Natural killer cell (primary cell): ENCODE measurements at regions not wholly inside any gene's neighbourhood (a gene's known extent, or its start where the extent isn't known, plus 50 kb on each side); places are given as distances from the start of the nearest gene placed in this dataset.
"Not testable (repeated sequence)": the region's sequence is repeated elsewhere in the genome, so short reads cannot be mapped to it uniquely, and the experiment has no call there.

Experiments
- ATAC-seq, 3 donors: fragments of 150-1000 bp in 2 of 3; fragments of 200-7000 bp in 1 of 3; cut with Tn5 transposase; 1 replicate in 1 of 3; 2 replicates in 2 of 3; pipeline ENCODE4 v1.10.0; 2021; ENCODE audit warnings: mild to moderate bottlenecking in 2 of 3, moderate library complexity in 2 of 3
- DNase-seq, 2 donors: peaks; one replicate each; pipeline versions ENCODE4 v3.0.0 to v3.0.0-alpha.2; 2013 to 2021; ENCODE audit warnings: mixed read lengths in 1 of 2
- H3K27ac ChIP-seq: one replicate; pipeline ENCODE4 v1.5.1; 2013; ENCODE audit warnings: mild to moderate bottlenecking, low read length
- H3K27me3 ChIP-seq: one replicate; pipeline ENCODE4 v1.6.1; 2013; ENCODE audit warnings: low read length; ENCODE audit not compliant: control insufficient read depth, insufficient read depth
- H3K36me3 ChIP-seq: one replicate; pipeline ENCODE4 v1.6.1; 2013; ENCODE audit warnings: low read length; ENCODE audit not compliant: control insufficient read depth, insufficient read depth
- H3K4me1 ChIP-seq: one replicate; pipeline ENCODE4 v1.6.1; 2013; ENCODE audit warnings: low read length; ENCODE audit not compliant: control insufficient read depth, insufficient read depth
- H3K4me3 ChIP-seq: one replicate; pipeline ENCODE4 v1.5.1; 2013; ENCODE audit warnings: low read length
- H3K9me3 ChIP-seq: one replicate; pipeline ENCODE4 v1.6.1; 2013; ENCODE audit warnings: low read length; ENCODE audit not compliant: control insufficient read depth, insufficient read depth
- H3K27ac Mint-ChIP-seq, 2 donors: one replicate each; pipeline ENCODE4 v1.8.0; 2022; ENCODE audit warnings: mild to moderate bottlenecking in 2 of 2, mixed read lengths in 2 of 2, moderate library complexity in 1 of 2
- H3K27me3 Mint-ChIP-seq, 2 donors: one replicate each; pipeline ENCODE4 v1.8.0; 2022; ENCODE audit warnings: low read depth in 2 of 2, mixed read lengths in 2 of 2
- H3K36me3 Mint-ChIP-seq: one replicate; pipeline ENCODE4 v1.8.0; 2022; ENCODE audit warnings: mixed read lengths
- H3K4me1 Mint-ChIP-seq, 2 donors: one replicate each; pipeline ENCODE4 v1.8.0; 2022; ENCODE audit warnings: mixed read lengths in 2 of 2
- H3K4me3 Mint-ChIP-seq: one replicate; pipeline ENCODE4 v1.8.0; 2022; ENCODE audit warnings: mild to moderate bottlenecking, moderate library complexity, mixed read lengths
- H3K9me3 Mint-ChIP-seq, 2 donors: one replicate each; pipeline ENCODE4 v1.8.0; 2022; ENCODE audit warnings: mixed read lengths in 2 of 2
- CTCF ChIP-seq: fragments of 200-600 bp; IDR thresholded peaks from one replicate; pipeline ENCODE4 v1.8.0; 2022; ENCODE audit warnings: antibody characterized with exemption
- WGBS: methylation state at CpG from one replicate; pipeline ENCODE4 v1.1.7; 2013; ENCODE audit warnings: missing lambda C conversion rate; ENCODE audit not compliant: insufficient coverage; 5-methylcytosine and 5-hydroxymethylcytosine counted together
- intact Hi-C: fragments of 100-400 bp; cut with micrococcal nuclease; formaldehyde crosslinking; loops from one replicate; pipeline ENCODE4 v1.14.2; 2022

- DNase-seq (peak in 1 of 2 donors; percentile 33), ATAC-seq (no peak)
- H3K4me1 ChIP-seq: peaks cover 12% of the 10 kb centered on the region
- H3K27ac ChIP-seq: peak overlapping the region; percentile 41
- H3K36me3 Mint-ChIP-seq: no peaks in the 10 kb centered on the region
- no peak overlapping the region for H3K4me3 Mint-ChIP-seq
- 66% methylated on average over 14 of the region's 14 CpGs for WGBS
- H3K36me3 ChIP-seq: no peaks in the 10 kb centered on the region
- H3K4me1 Mint-ChIP-seq: peaks cover 0 to 10% of the 10 kb centered on the region in 2 donors
- H3K4me3 ChIP-seq: no peak overlapping the region
- peaks cover 10 to 17% of the 10 kb centered on the region in 2 donors for H3K27me3 Mint-ChIP-seq
- H3K9me3 ChIP-seq: peaks cover 9% of the 10 kb centered on the region
- H3K27me3 ChIP-seq: no peaks in the 10 kb centered on the region
- no peak overlapping the region for H3K27ac Mint-ChIP-seq
- H3K9me3 Mint-ChIP-seq: peaks cover 3 to 8% of the 10 kb centered on the region in 2 donors
- intact Hi-C loops: no loop called here
- no peak for TF ChIP-seq CTCF
Observed at GRCh38 chr7:102721-103120, 89.7 kb upstream of the FAM20C start.

- peaks cover 12% of the 10 kb centered on the region for H3K4me1 ChIP-seq
- H3K27ac ChIP-seq, H3K4me3 Mint-ChIP-seq, H3K36me3 ChIP-seq, H3K27me3 ChIP-seq, H3K27ac Mint-ChIP-seq, H3K4me3 ChIP-seq, intact Hi-C loops, H3K9me3 Mint-ChIP-seq, H3K9me3 ChIP-seq, H3K36me3 Mint-ChIP-seq, ATAC-seq: not testable (repeated sequence)
- H3K27me3 Mint-ChIP-seq: peaks cover 7 to 17% of the 10 kb centered on the region in 2 donors
- peaks cover 0 to 10% of the 10 kb centered on the region in 2 donors for H3K4me1 Mint-ChIP-seq
- peak in 1 of 2 donors; percentile 44 for DNase-seq
- 92% methylated on average over 8 of the region's 10 CpGs for WGBS
Observed at GRCh38 chr7:103981-104380, 88.4 kb upstream of the FAM20C start.

GRCh38 chr7:105002-105401, 87.4 kb upstream of the FAM20C start:
- Histone ChIP-seq H3K4me1 (peaks cover 12% of the 10 kb centered on the region), H3K27me3 (no peaks in the 10 kb centered on the region), H3K4me3 (no peak overlapping the region), H3K9me3 (peaks cover 9% of the 10 kb centered on the region), H3K27ac (no peak overlapping the region), H3K36me3 (no peaks in the 10 kb centered on the region)
- Mint-ChIP-seq H3K4me3 (no peak overlapping the region), H3K36me3 (no peaks in the 10 kb centered on the region), H3K27me3 (peaks cover 2 to 8% of the 10 kb centered on the region in 2 donors), H3K27ac (no peak overlapping the region), H3K4me1 (peaks cover 0 to 10% of the 10 kb centered on the region in 2 donors), H3K9me3 (peaks cover 0 to 3% of the 10 kb centered on the region in 2 donors)
- no peak for TF ChIP-seq CTCF
- no peak for ATAC-seq
- intact Hi-C loops: no loop called here
- WGBS: 92% methylated on average over 6 of the region's 8 CpGs
- DNase-seq: no peak

GRCh38 chr7:106356-106755, 86.0 kb upstream of the FAM20C start:
- intact Hi-C loops: no loop called here
- peaks cover 0 to 3% of the 10 kb centered on the region in 2 donors for H3K9me3 Mint-ChIP-seq
- H3K4me1 Mint-ChIP-seq: peaks cover 0 to 10% of the 10 kb centered on the region in 2 donors
- peaks cover under 1% of the 10 kb centered on the region for H3K27me3 ChIP-seq
- peaks cover 9% of the 10 kb centered on the region for H3K9me3 ChIP-seq
- no peaks in the 10 kb centered on the region for H3K36me3 Mint-ChIP-seq
- no peak overlapping the region for H3K4me3 Mint-ChIP-seq
- H3K4me1 ChIP-seq: peaks cover 12% of the 10 kb centered on the region
- no peak for TF ChIP-seq CTCF
- WGBS: 61% methylated on average over 5 of the region's 5 CpGs
- no peak overlapping the region for H3K27ac ChIP-seq
- no peak overlapping the region for H3K4me3 ChIP-seq
- ATAC-seq (no peak), DNase-seq (no peak)
- H3K36me3 ChIP-seq: no peaks in the 10 kb centered on the region
- H3K27me3 Mint-ChIP-seq: peaks cover 5 to 15% of the 10 kb centered on the region in 2 donors
- no peak overlapping the region for H3K27ac Mint-ChIP-seq
